WTC11 (cell line): ENCODE measurements at regions not wholly inside any gene's neighbourhood (a gene's known extent, or its start where the extent isn't known, plus 50 kb on each side); places are given as distances from the start of the nearest gene placed in this dataset.

ENCODE experiments used
- ATAC-seq: fragments of 200-7000 bp; cut with Tn5 transposase; 2 replicates; pipeline ENCODE4 v1.10.0; 2021; ENCODE audit warnings: mild to moderate bottlenecking, moderate library complexity
- CTCF ChIA-PET: fragments of 300-600 bp; sonication (Branson Sonifier 250); formaldehyde crosslinking; loops from one replicate; lab custom pipeline; 2021; ENCODE audit warnings: antibody characterized with exemption; lab: Charles Lee
- POLR2A ChIA-PET: fragments of 350-600 bp; sonication (Branson Sonifier 250); formaldehyde crosslinking; loops from one replicate; lab custom pipeline; 2021; ENCODE audit warnings: antibody characterized with exemption; lab: Charles Lee
- DNase-seq: peaks from one replicate; pipeline ENCODE4 v3.0.0; 2021; ENCODE audit warnings: low spot score
- H3K27ac Mint-ChIP-seq: 2 replicates; pipeline ENCODE4 v1.8.0; 2021; ENCODE audit warnings: mixed read lengths
- H3K27me3 Mint-ChIP-seq: 2 replicates; pipeline ENCODE4 v1.8.0; 2021; ENCODE audit warnings: low read depth, mild to moderate bottlenecking, moderate library complexity, mixed read lengths
- H3K36me3 Mint-ChIP-seq: 2 replicates; pipeline ENCODE4 v1.8.0; 2021; ENCODE audit warnings: mixed read lengths
- H3K4me1 Mint-ChIP-seq: 2 replicates; pipeline ENCODE4 v1.8.0; 2022; ENCODE audit warnings: mixed read lengths
- H3K4me3 Mint-ChIP-seq: 2 replicates; pipeline ENCODE4 v1.8.0; 2021; ENCODE audit warnings: mild to moderate bottlenecking, moderate library complexity, mixed read lengths
- H3K9me3 Mint-ChIP-seq: 2 replicates; pipeline ENCODE4 v1.8.0; 2021; ENCODE audit warnings: mixed read lengths
- AFF4 ChIP-seq: sonication (generic); formaldehyde crosslinking; IDR thresholded peaks from 2 replicates; pipeline ENCODE4 v1.8.1; 2023; ENCODE audit warnings: mild to moderate bottlenecking, missing genetic modification reagents, borderline replicate concordance
- CREB1 ChIP-seq: sonication (generic); formaldehyde crosslinking; IDR thresholded peaks from 2 replicates; pipeline ENCODE4 v1.8.0; 2023; ENCODE audit warnings: mild to moderate bottlenecking, missing genetic modification reagents
- CREM ChIP-seq: sonication (generic); formaldehyde crosslinking; IDR thresholded peaks from 2 replicates; pipeline ENCODE4 v1.8.1; 2022; ENCODE audit warnings: mild to moderate bottlenecking, missing genetic modification reagents, moderate library complexity
- EMX1 ChIP-seq: fragments of 250-450 bp; sonication (Bioruptor Pico); IDR thresholded peaks from 2 replicates; pipeline ENCODE4 v1.8.0; 2021; ENCODE audit warnings: mild to moderate bottlenecking
- GTF2I ChIP-seq: fragments of 250-450 bp; sonication (Bioruptor Pico); conservative IDR thresholded peaks from 2 replicates; pipeline ENCODE4 v1.4.0; 2021; ENCODE audit warnings: mild to moderate bottlenecking
- HMGXB4 ChIP-seq: sonication (generic); formaldehyde crosslinking; IDR thresholded peaks from 2 replicates; pipeline ENCODE4 v1.8.1; 2023; ENCODE audit warnings: mild to moderate bottlenecking, moderate library complexity, missing genetic modification reagents
- IRF1 ChIP-seq: sonication (generic); formaldehyde crosslinking; IDR thresholded peaks from 2 replicates; pipeline ENCODE4 v1.8.0; 2023; ENCODE audit warnings: missing genetic modification reagents
- NR1H2 ChIP-seq: sonication (generic); formaldehyde crosslinking; IDR thresholded peaks from 2 replicates; pipeline ENCODE4 v1.9.0; 2021; ENCODE audit warnings: mild to moderate bottlenecking, moderate library complexity, missing genetic modification reagents
- PRDM15 ChIP-seq: sonication (generic); formaldehyde crosslinking; IDR thresholded peaks from 2 replicates; pipeline ENCODE4 v1.8.0; 2022; ENCODE audit warnings: missing genetic modification reagents
- PREB ChIP-seq: sonication (generic); formaldehyde crosslinking; IDR thresholded peaks from 2 replicates; pipeline ENCODE4 v1.8.1; 2022; ENCODE audit warnings: mild to moderate bottlenecking, missing genetic modification reagents, moderate library complexity, borderline replicate concordance
- PRRX2 ChIP-seq: fragments of 250-450 bp; sonication (Bioruptor Pico); IDR thresholded peaks from 2 replicates; pipeline ENCODE4 v1.8.0; 2021; ENCODE audit warnings: mild to moderate bottlenecking
- SP1 ChIP-seq: sonication (generic); formaldehyde crosslinking; conservative IDR thresholded peaks from 2 replicates; pipeline ENCODE4 v1.8.1; 2022; ENCODE audit warnings: missing genetic modification reagents
- TP53 ChIP-seq: sonication (generic); formaldehyde crosslinking; IDR thresholded peaks from 2 replicates; pipeline ENCODE4 v1.8.1; 2023; ENCODE audit warnings: mild to moderate bottlenecking, missing genetic modification reagents
- ZMAT4 ChIP-seq: fragments of 250-450 bp; sonication (Bioruptor Pico); IDR thresholded peaks from 2 replicates; pipeline ENCODE4 v1.9.0; 2021; ENCODE audit warnings: mild to moderate bottlenecking
- ZNF138 ChIP-seq: sonication (generic); formaldehyde crosslinking; conservative IDR thresholded peaks from 2 replicates; pipeline ENCODE4 v1.8.1; 2022; ENCODE audit warnings: mild to moderate bottlenecking, moderate library complexity, missing genetic modification reagents
- ZNF423 ChIP-seq: fragments of 250-450 bp; sonication (Bioruptor Pico); IDR thresholded peaks from 2 replicates; pipeline ENCODE4 v2.1.2; 2022; ENCODE audit warnings: mild to moderate bottlenecking, moderate library complexity
- ZNF425 ChIP-seq: fragments of 250-450 bp; sonication (Bioruptor Pico); conservative IDR thresholded peaks from 2 replicates; pipeline ENCODE4 v1.9.0; 2021; ENCODE audit warnings: mild to moderate bottlenecking
- ZNF512 ChIP-seq: sonication (generic); formaldehyde crosslinking; IDR thresholded peaks from 2 replicates; pipeline ENCODE4 v1.8.1; 2022; ENCODE audit warnings: missing genetic modification reagents, borderline replicate concordance
- ZNF671 ChIP-seq: fragments of 250-450 bp; sonication (Bioruptor Pico); IDR thresholded peaks from 2 replicates; pipeline ENCODE4 v1.8.0; 2021; ENCODE audit warnings: mild to moderate bottlenecking

GRCh38 chr2:57044931-57045635, 861.3 kb downstream of the CCDC85A start:
- ATAC-seq (no peak), DNase-seq (no peak)
- Mint-ChIP-seq H3K36me3 (no peaks in the 10 kb centered on the region), H3K4me1 (peaks cover 9% of the 10 kb centered on the region), H3K27ac (no peak overlapping the region), H3K27me3 (no peaks in the 10 kb centered on the region), H3K9me3 (no peaks in the 10 kb centered on the region; the same call in 1 of the 2 replicates), H3K4me3 (no peak overlapping the region)
- POLR2A ChIA-PET, result no interaction called here
- CTCF ChIA-PET, result no interaction called here
- TF ChIP-seq ZNF512 (CRISPR knock-in tag) (no peak), ZNF671 (CRISPR knock-in tag) (no peak), CREM (CRISPR knock-in tag) (no peak), IRF1 (CRISPR knock-in tag) (no peak), PRDM15 (CRISPR knock-in tag) (no peak), TP53 (no peak), CREB1 (no peak)

GRCh38 chr2:57049273-57049672, 865.5 kb downstream of the CCDC85A start:
- Mint-ChIP-seq H3K9me3 (no peaks in the 10 kb centered on the region; the same call in 1 of the 2 replicates), H3K36me3 (no peaks in the 10 kb centered on the region), H3K4me1 (peaks cover 9% of the 10 kb centered on the region), H3K4me3 (no peak overlapping the region), H3K27me3 (no peaks in the 10 kb centered on the region), H3K27ac (no peak overlapping the region)
- DNase-seq (no peak), ATAC-seq (no peak)
- CTCF ChIA-PET, result no interaction called here
- POLR2A ChIA-PET, result no interaction called here
- no peak for TF ChIP-seq NR1H2 (CRISPR knock-in tag)
- TF ChIP-seq ZNF138 (CRISPR knock-in tag), result no peak
- no peak for TF ChIP-seq ZNF425 (CRISPR knock-in tag)
- no peak for TF ChIP-seq ZMAT4
- no peak for TF ChIP-seq CREM (CRISPR knock-in tag)
- no peak for TF ChIP-seq PRRX2 (CRISPR knock-in tag)
- no peak for TF ChIP-seq CREB1
- no peak for TF ChIP-seq ZNF423 (CRISPR knock-in tag)
- no peak for TF ChIP-seq EMX1 (CRISPR knock-in tag)
- no peak for TF ChIP-seq GTF2I (CRISPR knock-in tag)
- TF ChIP-seq PREB, result no peak
- no peak for TF ChIP-seq SP1
- no peak for TF ChIP-seq AFF4 (CRISPR knock-in tag)
- TF ChIP-seq HMGXB4 (CRISPR knock-in tag), result no peak
